Breast epithelium (tissue), 4 donors: ENCODE measurements at regions not wholly inside any gene's neighbourhood (a gene's known extent, or its start where the extent isn't known, plus 50 kb on each side); places are given as distances from the start of the nearest gene placed in this dataset.

Source experiments
- DNase-seq, 2 donors: peaks; one replicate each; pipeline ENCODE4 v3.0.0-alpha.2; 2019; ENCODE audit warnings: low spot score in 2 of 2
- H3K27ac ChIP-seq, 2 donors: fragments of 200-600 bp; sonication (generic) in 1 of 2; one replicate each; pipeline ENCODE4 v1.5.1; 2016 to 2019; ENCODE audit warnings: mild to moderate bottlenecking in 1 of 2
- H3K27me3 ChIP-seq, 2 donors: fragments of 200-600 bp; sonication (generic) in 1 of 2; one replicate each; pipeline versions ENCODE4 v1.5.1 to v1.6.0; 2017 to 2019; ENCODE audit warnings: control low read depth in 1 of 2, mild to moderate bottlenecking in 1 of 2
- H3K36me3 ChIP-seq: fragments of 200-600 bp; one replicate; pipeline ENCODE4 v1.5.1; 2019
- H3K4me1 ChIP-seq, 2 donors: fragments of 200-600 bp; sonication (generic); one replicate each; pipeline ENCODE4 v1.5.1; 2016 to 2019; ENCODE audit warnings: control low read depth in 1 of 2
- H3K4me3 ChIP-seq, 3 donors: fragments of 200-600 bp; sonication (generic); 1 replicate in 2 of 3; 2 replicates in 1 of 3; pipeline ENCODE4 v1.5.1; 2016 to 2019; ENCODE audit warnings: mild to moderate bottlenecking in 3 of 3, moderate library complexity in 2 of 3
- H3K9me3 ChIP-seq, 2 donors: fragments of 200-600 bp; sonication (generic) in 1 of 2; one replicate each; pipeline ENCODE4 v1.5.1; 2016 to 2019; ENCODE audit warnings: control low read depth in 1 of 2
- CTCF ChIP-seq, 3 donors: fragments of 450-650 bp; IDR thresholded peaks; one replicate each; pipeline ENCODE4 v1.5.1; 2016 to 2017; ENCODE audit warnings: antibody characterized with exemption in 3 of 3, mild to moderate bottlenecking in 3 of 3, moderate library complexity in 3 of 3
- POLR2A ChIP-seq: fragments of 450-650 bp; IDR thresholded peaks from one replicate; pipeline ENCODE4 v1.6.1; 2016; ENCODE audit warnings: antibody characterized with exemption, mild to moderate bottlenecking, moderate library complexity
- POLR2AphosphoS5 ChIP-seq, 3 donors: sonication (generic); formaldehyde crosslinking; IDR thresholded peaks; one replicate each; pipeline ENCODE4 v1.6.1; 2017; ENCODE audit warnings: antibody characterized with exemption in 3 of 3
- intact Hi-C: fragments of 100-400 bp; cut with DNase I; formaldehyde crosslinking; loops from one replicate; pipeline ENCODE4 v1.15.1; 2023; ENCODE audit warnings: low total_unique reads

DNA sequence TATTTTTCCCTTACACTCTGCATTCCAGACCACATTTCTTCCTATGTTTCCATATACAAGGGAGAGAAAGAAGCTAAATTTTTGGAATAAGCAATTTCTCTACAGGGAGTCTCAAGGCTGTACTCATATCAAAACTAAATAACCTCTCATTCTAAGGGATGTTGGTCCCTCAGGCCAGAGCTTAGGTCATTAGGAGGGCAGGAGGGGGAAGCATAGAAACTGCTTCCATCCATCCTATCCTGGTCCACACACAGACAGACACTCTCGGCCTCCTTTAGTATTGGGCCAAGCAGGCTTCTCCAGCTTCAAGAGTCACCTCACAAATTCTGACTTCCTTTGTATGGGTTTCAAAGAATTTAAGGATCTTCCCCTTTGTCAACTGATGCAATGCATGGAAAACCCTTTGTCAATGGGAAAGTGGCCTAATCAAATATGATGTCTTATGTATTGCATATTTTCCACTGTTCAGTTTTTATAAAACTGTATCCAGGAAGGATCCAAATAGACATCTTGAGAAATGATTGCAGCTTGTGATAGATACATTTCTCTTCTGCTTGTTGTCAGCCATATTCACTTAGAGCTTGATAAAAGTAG lies 140.7 kb upstream of the RARB start:
- no peak overlapping the region for H3K27ac ChIP-seq
- intact Hi-C loops: no loop called here
- no peak for DNase-seq
- no peak overlapping the region for H3K4me3 ChIP-seq
- TF ChIP-seq POLR2A: no peak
- TF ChIP-seq CTCF (IDR thresholded peaks at IDR 0.05): no peak
- no peak for TF ChIP-seq POLR2AphosphoS5 (IDR thresholded peaks at IDR 0.05)
- no peaks in the 10 kb centered on the region for H3K4me1 ChIP-seq
- no peaks in the 10 kb centered on the region for H3K9me3 ChIP-seq
- no peaks in the 10 kb centered on the region for H3K27me3 ChIP-seq
- no peaks in the 10 kb centered on the region for H3K36me3 ChIP-seq

DNA sequence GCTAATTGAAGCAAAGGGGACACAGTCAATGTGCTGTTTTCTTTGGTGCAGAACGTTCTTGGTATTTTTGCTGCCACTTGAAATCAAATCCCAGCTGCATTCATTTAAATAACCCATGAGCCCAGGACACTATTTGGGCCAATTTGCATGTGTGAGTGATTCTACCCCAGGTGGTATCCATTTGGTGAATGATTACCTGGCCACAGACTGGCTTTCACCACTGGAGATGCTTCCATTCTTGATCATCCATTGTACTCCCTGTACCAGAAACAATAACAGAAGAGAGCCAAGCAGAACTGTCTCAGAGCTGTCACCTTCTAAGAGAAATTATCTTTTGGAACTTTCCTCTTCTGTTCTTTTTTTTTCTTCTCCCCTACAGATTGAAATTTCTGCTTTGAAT lies 139.7 kb upstream of the RARB start:
- H3K4me3 ChIP-seq: no peak overlapping the region
- no peaks in the 10 kb centered on the region for H3K9me3 ChIP-seq
- no peaks in the 10 kb centered on the region for H3K36me3 ChIP-seq
- intact Hi-C loops: no loop called here
- H3K4me1 ChIP-seq: no peaks in the 10 kb centered on the region
- no peak overlapping the region for H3K27ac ChIP-seq
- DNase-seq: no peak
- H3K27me3 ChIP-seq: no peaks in the 10 kb centered on the region
- no peak for TF ChIP-seq POLR2A
- no peak for TF ChIP-seq CTCF (IDR thresholded peaks at IDR 0.05)

GRCh38 chr3:25289156-25289555 lies 138.9 kb upstream of the RARB start:
- Histone ChIP-seq H3K4me1 (no peaks in the 10 kb centered on the region), H3K27ac (no peak overlapping the region), H3K27me3 (no peaks in the 10 kb centered on the region), H3K9me3 (no peaks in the 10 kb centered on the region), H3K36me3 (no peaks in the 10 kb centered on the region), H3K4me3 (no peak overlapping the region)
- DNase-seq: no peak
- TF ChIP-seq POLR2AphosphoS5 (IDR thresholded peaks at IDR 0.05) (no peak), POLR2A (no peak), CTCF (IDR thresholded peaks at IDR 0.05) (no peak)
- intact Hi-C loops: no loop called here

DNA sequence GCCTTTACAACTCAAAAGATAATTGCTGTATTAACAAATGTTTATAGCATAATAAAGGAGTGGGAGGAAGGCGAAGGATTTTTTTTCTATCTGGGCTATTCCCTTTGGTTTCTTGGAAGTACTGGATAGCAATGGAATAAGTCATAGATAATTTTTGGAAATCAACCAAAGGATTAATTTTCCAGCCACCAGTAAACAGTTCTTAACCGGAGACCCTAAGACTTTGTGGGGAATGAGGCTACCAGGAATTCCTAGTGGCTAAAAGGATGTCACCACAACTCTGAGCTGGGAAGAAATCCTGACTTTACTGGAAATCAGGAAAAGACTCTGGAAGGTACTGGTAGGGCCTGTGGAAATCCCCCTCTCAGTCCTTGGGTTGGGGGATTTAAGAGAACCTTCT lies 138.4 kb upstream of the RARB start:
- Histone ChIP-seq H3K4me3 (no peak overlapping the region), H3K27me3 (no peaks in the 10 kb centered on the region), H3K27ac (no peak overlapping the region), H3K4me1 (no peaks in the 10 kb centered on the region), H3K9me3 (no peaks in the 10 kb centered on the region), H3K36me3 (no peaks in the 10 kb centered on the region)
- DNase-seq: no peak
- intact Hi-C loops: no loop called here
- TF ChIP-seq POLR2AphosphoS5 (IDR thresholded peaks at IDR 0.05) (no peak), POLR2A (no peak), CTCF (IDR thresholded peaks at IDR 0.05) (no peak)

DNA sequence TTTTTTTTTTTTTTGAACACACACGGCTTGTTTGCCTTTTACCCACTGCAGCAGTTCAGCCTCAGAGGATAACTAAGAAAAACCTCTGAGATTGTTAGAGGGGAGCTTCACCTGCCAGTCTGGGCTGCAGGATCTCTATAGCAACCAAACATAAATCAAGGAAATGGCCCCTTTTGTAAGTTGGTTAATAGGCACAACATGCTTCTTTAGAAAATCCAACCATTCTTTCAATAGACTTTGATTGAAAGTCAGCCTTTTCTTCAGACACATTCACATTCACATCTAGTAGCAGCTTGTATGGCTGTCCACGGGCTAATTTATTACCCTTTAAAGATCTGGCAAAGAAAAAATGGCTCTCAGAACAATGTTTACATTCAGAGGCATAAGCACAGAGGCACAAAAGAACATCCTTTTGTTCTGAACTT lies 136.6 kb upstream of the RARB start:
- no peak overlapping the region for H3K4me3 ChIP-seq
- H3K36me3 ChIP-seq: no peaks in the 10 kb centered on the region
- H3K4me1 ChIP-seq: no peaks in the 10 kb centered on the region
- no peaks in the 10 kb centered on the region for H3K27me3 ChIP-seq
- TF ChIP-seq CTCF (IDR thresholded peaks at IDR 0.05): no peak
- no peak for TF ChIP-seq POLR2AphosphoS5 (IDR thresholded peaks at IDR 0.05)
- no peak for TF ChIP-seq POLR2A
- intact Hi-C loops: no loop called here
- H3K9me3 ChIP-seq: no peaks in the 10 kb centered on the region
- DNase-seq: no peak
- H3K27ac ChIP-seq: no peak overlapping the region
